ENCODE measurements at regions not wholly inside any gene's neighbourhood (a gene's known extent, or its start where the extent isn't known, plus 50 kb on each side); places are given as distances from the start of the nearest gene placed in this dataset.

- Histone ChIP-seq H3K4me1 (ENCODE audit: control insufficient read depth, insufficient read depth, low read length) (no peaks in the 10 kb centered on the region), H3K27me3 (ENCODE audit: control insufficient read depth, insufficient read depth, low read length, poor library complexity, severe bottlenecking) (no peaks in the 10 kb centered on the region), H3K27ac (ENCODE audit: insufficient read depth, low read depth, low read length, poor library complexity, severe bottlenecking) (no peak overlapping the region), H3K36me3 (ENCODE audit: control insufficient read depth, insufficient read depth, low read length) (no peaks in the 10 kb centered on the region), H3K9me3 (ENCODE audit: control insufficient read depth, low read length) (no peaks in the 10 kb centered on the region), H3K4me3 (ENCODE audit: insufficient read depth, low read depth, low read length) (no peak overlapping the region)
- 93 to 94% methylated on average over 7 of the region's 7 CpGs for WGBS, 2 experiments
Observed at GRCh38 chr21:16597753-16598152, 868.0 kb downstream of the USP25 start.

- H3K36me3 ChIP-seq (ENCODE audit: control insufficient read depth, insufficient read depth, low read length), result no peaks in the 10 kb centered on the region
- 64 to 82% methylated on average over 3 to 5 of the region's 5 CpGs for WGBS, 2 experiments
- H3K4me3 ChIP-seq (ENCODE audit: insufficient read depth, low read depth, low read length), result no peak overlapping the region
- H3K27me3 ChIP-seq (ENCODE audit: control insufficient read depth, insufficient read depth, low read length, poor library complexity, severe bottlenecking), result no peaks in the 10 kb centered on the region
- no peak overlapping the region for H3K27ac ChIP-seq (ENCODE audit: insufficient read depth, low read depth, low read length, poor library complexity, severe bottlenecking)
- H3K4me1 ChIP-seq (ENCODE audit: control insufficient read depth, insufficient read depth, low read length), result no peaks in the 10 kb centered on the region
- H3K9me3 ChIP-seq (ENCODE audit: control insufficient read depth, low read length), result no peaks in the 10 kb centered on the region
Observed at GRCh38 chr21:16605597-16605996, 875.8 kb downstream of the USP25 start.

- Histone ChIP-seq H3K27me3 (ENCODE audit: control insufficient read depth, insufficient read depth, low read length, poor library complexity, severe bottlenecking) (no peaks in the 10 kb centered on the region), H3K4me1 (ENCODE audit: control insufficient read depth, insufficient read depth, low read length) (no peaks in the 10 kb centered on the region), H3K27ac (ENCODE audit: insufficient read depth, low read depth, low read length, poor library complexity, severe bottlenecking) (no peak overlapping the region), H3K36me3 (ENCODE audit: control insufficient read depth, insufficient read depth, low read length) (no peaks in the 10 kb centered on the region), H3K4me3 (ENCODE audit: insufficient read depth, low read depth, low read length) (no peak overlapping the region), H3K9me3 (ENCODE audit: control insufficient read depth, low read length) (no peaks in the 10 kb centered on the region)
- 88 to 100% methylated on average over 1 of the region's 1 CpG for WGBS, 2 experiments
Observed at GRCh38 chr21:16606271-16606670, 876.5 kb downstream of the USP25 start.

DNA sequence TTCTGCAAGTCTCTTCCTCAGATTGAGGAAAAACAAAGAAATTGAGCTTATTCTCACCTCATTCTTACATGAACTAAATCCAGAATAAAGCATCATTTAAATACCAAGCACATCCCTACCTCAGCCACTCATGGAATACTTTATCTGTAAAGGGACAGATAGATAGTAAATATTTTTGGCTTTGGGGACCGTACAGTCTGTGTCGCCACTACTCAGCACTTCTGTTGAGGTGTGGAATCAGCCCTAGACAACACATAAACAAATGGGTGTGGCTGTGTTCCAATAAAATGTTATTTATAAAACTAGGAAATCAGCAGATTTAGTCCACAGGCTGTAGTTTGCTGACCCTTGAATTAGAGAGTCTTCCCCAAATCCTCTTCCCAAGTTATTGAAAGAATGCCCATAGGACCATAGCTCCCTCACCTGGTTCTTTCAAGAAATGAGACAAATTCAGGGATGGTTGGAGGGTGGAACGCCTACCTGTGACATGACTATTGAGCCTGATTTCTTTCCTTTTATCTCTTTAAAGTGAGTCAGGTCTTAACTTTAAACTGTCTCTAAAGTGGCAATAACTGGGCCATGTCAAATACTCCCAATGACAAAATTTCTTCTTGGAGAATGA is 878.5 kb downstream of the USP25 start:
- Histone ChIP-seq H3K4me1 (ENCODE audit: control insufficient read depth, insufficient read depth, low read length) (no peaks in the 10 kb centered on the region), H3K27me3 (ENCODE audit: control insufficient read depth, insufficient read depth, low read length, poor library complexity, severe bottlenecking) (no peaks in the 10 kb centered on the region), H3K9me3 (ENCODE audit: control insufficient read depth, low read length) (no peaks in the 10 kb centered on the region), H3K27ac (ENCODE audit: insufficient read depth, low read depth, low read length, poor library complexity, severe bottlenecking) (no peak overlapping the region), H3K36me3 (ENCODE audit: control insufficient read depth, insufficient read depth, low read length) (no peaks in the 10 kb centered on the region), H3K4me3 (ENCODE audit: insufficient read depth, low read depth, low read length) (no peak overlapping the region)
- 91 to 92% methylated on average over 3 of the region's 3 CpGs for WGBS, 2 experiments

GRCh38 chr21:16619281-16619680 is 889.5 kb downstream of the USP25 start:
- Histone ChIP-seq H3K27me3 (ENCODE audit: control insufficient read depth, insufficient read depth, low read length, poor library complexity, severe bottlenecking) (no peaks in the 10 kb centered on the region), H3K27ac (ENCODE audit: insufficient read depth, low read depth, low read length, poor library complexity, severe bottlenecking) (no peak overlapping the region), H3K36me3 (ENCODE audit: control insufficient read depth, insufficient read depth, low read length) (no peaks in the 10 kb centered on the region), H3K4me3 (ENCODE audit: insufficient read depth, low read depth, low read length) (no peak overlapping the region), H3K9me3 (ENCODE audit: control insufficient read depth, low read length) (no peaks in the 10 kb centered on the region), H3K4me1 (ENCODE audit: control insufficient read depth, insufficient read depth, low read length) (no peaks in the 10 kb centered on the region)
- 99 to 100% methylated on average over 2 of the region's 2 CpGs for WGBS, 2 experiments

GRCh38 chr21:16620786-16621320 is 891.1 kb downstream of the USP25 start:
- no peak overlapping the region for H3K27ac ChIP-seq (ENCODE audit: insufficient read depth, low read depth, low read length, poor library complexity, severe bottlenecking)
- no peaks in the 10 kb centered on the region for H3K27me3 ChIP-seq (ENCODE audit: control insufficient read depth, insufficient read depth, low read length, poor library complexity, severe bottlenecking)
- no peak overlapping the region for H3K4me3 ChIP-seq (ENCODE audit: insufficient read depth, low read depth, low read length)
- H3K9me3 ChIP-seq (ENCODE audit: control insufficient read depth, low read length), result no peaks in the 10 kb centered on the region
- WGBS, 2 experiments, result 100% methylated on average over 1 of the region's 1 CpG
- no peaks in the 10 kb centered on the region for H3K4me1 ChIP-seq (ENCODE audit: control insufficient read depth, insufficient read depth, low read length)
- H3K36me3 ChIP-seq (ENCODE audit: control insufficient read depth, insufficient read depth, low read length), result no peaks in the 10 kb centered on the region

GRCh38 chr21:16624479-16625118 is 888.2 kb upstream of the CXADR start:
- Histone ChIP-seq H3K4me3 (ENCODE audit: insufficient read depth, low read depth, low read length) (no peak overlapping the region), H3K36me3 (ENCODE audit: control insufficient read depth, insufficient read depth, low read length) (no peaks in the 10 kb centered on the region), H3K9me3 (ENCODE audit: control insufficient read depth, low read length) (no peaks in the 10 kb centered on the region), H3K27ac (ENCODE audit: insufficient read depth, low read depth, low read length, poor library complexity, severe bottlenecking) (no peak overlapping the region), H3K27me3 (ENCODE audit: control insufficient read depth, insufficient read depth, low read length, poor library complexity, severe bottlenecking) (no peaks in the 10 kb centered on the region), H3K4me1 (ENCODE audit: control insufficient read depth, insufficient read depth, low read length) (no peaks in the 10 kb centered on the region)
- 75 to 79% methylated on average over 4 of the region's 5 CpGs for WGBS, 2 experiments

GRCh38 chr21:16625491-16625890 is 887.4 kb upstream of the CXADR start:
- H3K4me1 ChIP-seq (ENCODE audit: control insufficient read depth, insufficient read depth, low read length), result no peaks in the 10 kb centered on the region
- H3K27ac ChIP-seq (ENCODE audit: insufficient read depth, low read depth, low read length, poor library complexity, severe bottlenecking), result no peak overlapping the region
- no peaks in the 10 kb centered on the region for H3K9me3 ChIP-seq (ENCODE audit: control insufficient read depth, low read length)
- 100% methylated on average over 1 of the region's 1 CpG; no CpG with 5 or more reads in 1 of the 2 experiments for WGBS, 2 experiments
- no peaks in the 10 kb centered on the region for H3K27me3 ChIP-seq (ENCODE audit: control insufficient read depth, insufficient read depth, low read length, poor library complexity, severe bottlenecking)
- no peak overlapping the region for H3K4me3 ChIP-seq (ENCODE audit: insufficient read depth, low read depth, low read length)
- H3K36me3 ChIP-seq (ENCODE audit: control insufficient read depth, insufficient read depth, low read length), result no peaks in the 10 kb centered on the region

- 82 to 89% methylated on average over 2 to 4 of the region's 4 CpGs for WGBS, 2 experiments
Observed at GRCh38 chr21:16633831-16634459, 878.9 kb upstream of the CXADR start.

GRCh38 chr21:16634515-16634914 is 878.3 kb upstream of the CXADR start:
- Histone ChIP-seq H3K36me3 (ENCODE audit: control insufficient read depth, insufficient read depth, low read length) (no peaks in the 10 kb centered on the region), H3K27ac (ENCODE audit: insufficient read depth, low read depth, low read length, poor library complexity, severe bottlenecking) (no peak overlapping the region), H3K9me3 (ENCODE audit: control insufficient read depth, low read length) (no peaks in the 10 kb centered on the region), H3K4me1 (ENCODE audit: control insufficient read depth, insufficient read depth, low read length) (no peaks in the 10 kb centered on the region), H3K27me3 (ENCODE audit: control insufficient read depth, insufficient read depth, low read length, poor library complexity, severe bottlenecking) (no peaks in the 10 kb centered on the region), H3K4me3 (ENCODE audit: insufficient read depth, low read depth, low read length) (no peak overlapping the region)
- 31 to 38% methylated on average over 2 to 4 of the region's 4 CpGs for WGBS, 2 experiments

More at GRCh38 chr21:16633831-16634459, 878.9 kb upstream of the CXADR start:
- H3K36me3 ChIP-seq (ENCODE audit: control insufficient read depth, insufficient read depth, low read length), result no peaks in the 10 kb centered on the region
- H3K4me3 ChIP-seq (ENCODE audit: insufficient read depth, low read depth, low read length), result no peak overlapping the region
- H3K27ac ChIP-seq (ENCODE audit: insufficient read depth, low read depth, low read length, poor library complexity, severe bottlenecking), result no peak overlapping the region
- no peaks in the 10 kb centered on the region for H3K27me3 ChIP-seq (ENCODE audit: control insufficient read depth, insufficient read depth, low read length, poor library complexity, severe bottlenecking)
- H3K9me3 ChIP-seq (ENCODE audit: control insufficient read depth, low read length), result no peaks in the 10 kb centered on the region
- H3K4me1 ChIP-seq (ENCODE audit: control insufficient read depth, insufficient read depth, low read length), result no peaks in the 10 kb centered on the region

Measured in ectodermal cell (in vitro differentiated cells).